Fibroblast of lung (primary cell): ENCODE measurements at regions not wholly inside any gene's neighbourhood (a gene's known extent, or its start where the extent isn't known, plus 50 kb on each side); places are given as distances from the start of the nearest gene placed in this dataset.

Experiments
- DNase-seq, 2 donors: peaks; one replicate each; pipeline versions ENCODE4 v3.0.0 to v3.0.0-alpha.2; 2010; ENCODE audit warnings: low read depth in 2 of 2
- H2AFZ ChIP-seq: 2 replicates; pipeline ENCODE4 v1.5.1; 2012; ENCODE audit warnings: low read length, control low read depth, inconsistent platforms
- H3K27ac ChIP-seq: 2 replicates; pipeline ENCODE4 v1.5.1; 2011; ENCODE audit warnings: low read length, control low read depth; ENCODE audit not compliant: insufficient read depth
- H3K27me3 ChIP-seq: 2 replicates; pipeline ENCODE4 v1.5.1; 2011; ENCODE audit warnings: mild to moderate bottlenecking, low read length; ENCODE audit not compliant: control insufficient read depth, insufficient read depth
- H3K36me3 ChIP-seq: 2 replicates; pipeline ENCODE4 v1.5.1; 2011; ENCODE audit warnings: low read length; ENCODE audit not compliant: control insufficient read depth, insufficient read depth
- H3K4me1 ChIP-seq: 2 replicates; pipeline ENCODE4 v1.5.1; 2011; ENCODE audit warnings: low read length; ENCODE audit not compliant: control insufficient read depth, insufficient read depth; ENCODE audit errors: extremely low read depth
- H3K4me2 ChIP-seq: 2 replicates; pipeline ENCODE4 v1.5.1; 2011; ENCODE audit warnings: low read length, control low read depth; ENCODE audit not compliant: insufficient read depth; ENCODE audit errors: extremely low read depth
- H3K4me3 ChIP-seq, 4 experiments: fragments of 200-600 bp in 1 of 4; sonication (generic) in 1 of 4; replicated peaks in 1 of 4; 2 replicates each; pipeline ENCODE4 v1.5.1; 2011 to 2016; ENCODE audit warnings: low read length in 4 of 4, low read depth in 3 of 4, mild to moderate bottlenecking in 3 of 4, control low read depth in 2 of 4, inconsistent platforms in 1 of 4, mixed read lengths in 1 of 4; ENCODE audit not compliant: insufficient read depth in 1 of 4; ENCODE audit errors: control extremely low read depth in 1 of 4
- H3K79me2 ChIP-seq: 2 replicates; pipeline ENCODE4 v1.5.1; 2012; ENCODE audit warnings: mild to moderate bottlenecking, low read length, inconsistent platforms; ENCODE audit not compliant: control insufficient read depth, insufficient read depth
- H3K9ac ChIP-seq: 2 replicates; pipeline ENCODE4 v1.5.1; 2011; ENCODE audit warnings: mild to moderate bottlenecking, low read length, control low read depth; ENCODE audit not compliant: insufficient read depth
- H3K9me3 ChIP-seq: 2 replicates; pipeline ENCODE4 v1.5.1; 2012; ENCODE audit warnings: low read depth, low read length; ENCODE audit not compliant: control insufficient read depth, insufficient read depth
- H4K20me1 ChIP-seq: 2 replicates; pipeline ENCODE4 v1.5.1; 2011; ENCODE audit warnings: low read length; ENCODE audit not compliant: control insufficient read depth, insufficient read depth; ENCODE audit errors: extremely low read depth
- CTCF ChIP-seq, 2 donors: IDR thresholded peaks in 1 of 2; conservative IDR thresholded peaks in 1 of 2; 1 replicate in 1 of 2; 2 replicates in 1 of 2; pipeline ENCODE4 v1.5.1; 2011 to 2012; ENCODE audit warnings: low read length in 2 of 2, control low read depth in 1 of 2, inconsistent platforms in 1 of 2, low read depth in 1 of 2, mild to moderate bottlenecking in 1 of 2
- EZH2 ChIP-seq: IDR thresholded peaks from 2 replicates; pipeline ENCODE4 v1.5.1; 2012; ENCODE audit warnings: low read length, control low read depth, mild to moderate bottlenecking; ENCODE audit errors: missing control alignments

GRCh38 chr1:29671446-29672356 lies 435.4 kb downstream of the PTPRU start:
- Histone ChIP-seq H2AFZ (no peak overlapping the region), H3K4me2 (no peak overlapping the region), H3K27ac (no peak overlapping the region), H3K36me3 (no peaks in the 10 kb centered on the region), H4K20me1 (peaks cover 1% of the 10 kb centered on the region), H3K4me3 (no peak overlapping the region), H3K9ac (no peak overlapping the region), H3K4me1 (no peaks in the 10 kb centered on the region), H3K9me3 (no peaks in the 10 kb centered on the region), H3K27me3 (no peaks in the 10 kb centered on the region), H3K79me2 (no peaks in the 10 kb centered on the region)
- no peak for TF ChIP-seq CTCF (conservative IDR thresholded peaks at IDR 0.05 in 1 of 2, IDR thresholded peaks at IDR 0.05 in 1 of 2; ENCODE audit: low read depth in 1 of 2, low read length in 2 of 2)
- TF ChIP-seq EZH2, result no peak
- DNase-seq, result no peak

DNA sequence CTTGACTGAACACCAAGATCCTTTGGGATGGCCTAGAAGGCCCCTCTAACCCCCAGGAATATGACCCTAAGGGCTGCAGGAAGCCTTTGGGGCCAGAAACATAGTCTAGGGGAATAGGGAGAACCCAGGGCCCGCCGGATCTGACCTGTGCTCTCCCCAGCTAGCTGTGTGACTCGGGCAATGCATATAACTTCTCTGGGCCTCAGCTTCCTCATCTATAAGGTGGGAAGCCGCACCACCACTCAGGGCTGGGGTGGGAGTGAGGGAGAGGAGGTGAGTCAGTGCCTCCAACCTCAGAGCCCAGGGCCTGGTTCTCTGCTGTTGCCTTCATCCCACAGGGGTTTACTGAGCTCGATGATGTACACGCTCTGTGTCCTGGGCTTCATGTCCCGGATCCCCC lies 434.4 kb downstream of the PTPRU start:
- Histone ChIP-seq H3K4me3 (no peak overlapping the region), H3K36me3 (no peaks in the 10 kb centered on the region), H3K9ac (no peak overlapping the region), H3K9me3 (no peaks in the 10 kb centered on the region), H3K4me1 (no peaks in the 10 kb centered on the region), H2AFZ (no peak overlapping the region), H3K4me2 (no peak overlapping the region), H3K27ac (no peak overlapping the region), H3K27me3 (no peaks in the 10 kb centered on the region), H3K79me2 (no peaks in the 10 kb centered on the region), H4K20me1 (peaks cover 1% of the 10 kb centered on the region)
- no peak for TF ChIP-seq CTCF (conservative IDR thresholded peaks at IDR 0.05 in 1 of 2, IDR thresholded peaks at IDR 0.05 in 1 of 2; ENCODE audit: low read depth in 1 of 2, low read length in 2 of 2)
- TF ChIP-seq EZH2, result no peak
- no peak for DNase-seq

DNA sequence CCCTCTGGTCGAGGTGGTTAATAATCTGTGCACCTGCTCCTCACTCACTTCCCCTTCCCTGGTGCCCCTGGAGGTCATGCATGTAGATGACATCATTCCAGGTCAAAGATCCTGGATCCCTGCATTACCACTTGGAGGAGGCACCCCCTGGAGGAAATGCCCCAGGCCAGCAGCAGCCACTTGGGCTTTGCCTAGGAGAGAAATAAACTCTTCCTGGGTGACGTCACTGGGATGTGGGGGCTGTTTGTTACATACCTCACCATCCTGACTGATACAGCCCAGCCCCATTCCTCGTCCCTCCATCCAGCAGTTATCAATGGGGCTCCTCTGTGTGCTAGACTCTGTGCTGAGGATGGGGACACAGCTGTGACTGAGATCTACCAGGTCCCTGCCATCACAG lies 433.6 kb downstream of the PTPRU start:
- Histone ChIP-seq H3K4me2 (no peak overlapping the region), H3K4me1 (no peaks in the 10 kb centered on the region), H3K27me3 (no peaks in the 10 kb centered on the region), H3K79me2 (no peaks in the 10 kb centered on the region), H2AFZ (no peak overlapping the region), H3K9ac (no peak overlapping the region), H3K27ac (no peak overlapping the region), H3K9me3 (no peaks in the 10 kb centered on the region), H4K20me1 (peaks cover 1% of the 10 kb centered on the region), H3K4me3 (no peak overlapping the region), H3K36me3 (no peaks in the 10 kb centered on the region)
- no peak for DNase-seq
- TF ChIP-seq EZH2, result no peak
- TF ChIP-seq CTCF (conservative IDR thresholded peaks at IDR 0.05 in 1 of 2, IDR thresholded peaks at IDR 0.05 in 1 of 2; ENCODE audit: low read depth in 1 of 2, low read length in 2 of 2), result no peak
